ENCODE measurements at regions not wholly inside any gene's neighbourhood (a gene's known extent, or its start where the extent isn't known, plus 50 kb on each side); places are given as distances from the start of the nearest gene placed in this dataset.

DNA sequence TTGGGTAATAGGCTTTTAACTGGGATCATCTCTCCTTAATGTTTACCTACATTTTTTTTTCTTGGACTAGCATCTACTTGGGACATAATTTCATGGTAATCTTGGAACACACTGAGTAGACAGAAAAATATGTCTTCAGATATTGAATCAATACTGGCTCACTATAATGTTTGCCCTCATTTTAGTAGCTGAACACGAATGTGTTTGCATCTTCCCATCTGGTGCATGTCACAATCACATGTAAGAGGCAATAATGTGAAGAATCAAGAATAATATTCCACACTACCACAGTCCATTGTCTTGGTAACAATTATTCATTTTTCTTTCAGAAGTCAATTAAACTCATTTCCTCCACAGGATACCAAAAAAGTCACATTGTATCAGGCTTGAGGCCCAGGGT is 382.7 kb upstream of the CDH10 start:
- POLR2A ChIA-PET (ENCODE audit: low non-redundant PET): no interaction called here
- no peak for DNase-seq (ENCODE audit: low spot score)
- intact Hi-C loops (cut with micrococcal nuclease; ENCODE audit: unreplicated experiment): no loop called here
- no peak overlapping the region for H3K4me3 ChIP-seq (ENCODE audit: low read depth, low read length, poor library complexity, severe bottlenecking)
- no peaks in the 10 kb centered on the region for H3K36me3 ChIP-seq (ENCODE audit: insufficient read depth, low read length, poor library complexity, severe bottlenecking)
- no peaks in the 10 kb centered on the region for H3K9me3 ChIP-seq (ENCODE audit: low read depth, low read length, poor library complexity, severe bottlenecking)
- CTCF ChIA-PET: no interaction called here
- BruUV-seq (replicated peaks): no TSS peak
- H3K27me3 ChIP-seq (replicated peaks; ENCODE audit: insufficient read depth, low read depth, low read length, poor library complexity): no peaks in the 10 kb centered on the region
- TF ChIP-seq, protein P1, sequence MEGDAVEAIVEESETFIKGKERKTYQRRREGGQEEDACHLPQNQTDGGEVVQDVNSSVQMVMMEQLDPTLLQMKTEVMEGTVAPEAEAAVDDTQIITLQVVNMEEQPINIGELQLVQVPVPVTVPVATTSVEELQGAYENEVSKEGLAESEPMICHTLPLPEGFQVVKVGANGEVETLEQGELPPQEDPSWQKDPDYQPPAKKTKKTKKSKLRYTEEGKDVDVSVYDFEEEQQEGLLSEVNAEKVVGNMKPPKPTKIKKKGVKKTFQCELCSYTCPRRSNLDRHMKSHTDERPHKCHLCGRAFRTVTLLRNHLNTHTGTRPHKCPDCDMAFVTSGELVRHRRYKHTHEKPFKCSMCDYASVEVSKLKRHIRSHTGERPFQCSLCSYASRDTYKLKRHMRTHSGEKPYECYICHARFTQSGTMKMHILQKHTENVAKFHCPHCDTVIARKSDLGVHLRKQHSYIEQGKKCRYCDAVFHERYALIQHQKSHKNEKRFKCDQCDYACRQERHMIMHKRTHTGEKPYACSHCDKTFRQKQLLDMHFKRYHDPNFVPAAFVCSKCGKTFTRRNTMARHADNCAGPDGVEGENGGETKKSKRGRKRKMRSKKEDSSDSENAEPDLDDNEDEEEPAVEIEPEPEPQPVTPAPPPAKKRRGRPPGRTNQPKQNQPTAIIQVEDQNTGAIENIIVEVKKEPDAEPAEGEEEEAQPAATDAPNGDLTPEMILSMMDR (conservative IDR thresholded peaks at IDR 0.05; ENCODE audit: low read depth, low read length): no peak
- no peak for TF ChIP-seq EZH2 (IDR thresholded peaks at IDR 0.05; ENCODE audit: borderline replicate concordance, low read depth, low read length, poor library complexity, severe bottlenecking)
- no peak overlapping the region for H3K27ac ChIP-seq (ENCODE audit: low read depth, low read length, poor library complexity, severe bottlenecking)
- no peaks in the 10 kb centered on the region for H3K4me1 ChIP-seq (ENCODE audit: insufficient read depth, low read length, poor library complexity, severe bottlenecking)

DNA sequence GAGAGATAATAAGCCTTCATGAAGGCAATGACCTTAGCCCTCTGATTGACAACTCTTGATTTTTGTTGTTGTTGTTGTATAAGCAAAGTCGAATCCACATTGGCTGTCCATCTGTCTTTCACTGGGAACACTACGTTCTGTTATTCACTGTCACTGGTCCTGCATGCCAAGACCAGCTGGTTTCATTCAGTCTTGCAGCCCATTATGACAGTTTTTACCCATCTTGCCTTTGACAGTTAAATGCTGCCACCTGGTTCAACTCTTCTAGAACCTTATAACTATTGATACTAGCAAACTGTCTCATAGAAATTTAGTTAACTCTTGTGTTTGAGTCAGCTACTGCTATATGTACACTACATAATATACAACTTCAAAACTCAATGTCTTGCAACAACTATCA is 382.3 kb upstream of the CDH10 start:
- no peak for DNase-seq (ENCODE audit: low spot score)
- no peaks in the 10 kb centered on the region for H3K27me3 ChIP-seq (replicated peaks; ENCODE audit: insufficient read depth, low read depth, low read length, poor library complexity)
- TF ChIP-seq, protein P1 (conservative IDR thresholded peaks at IDR 0.05; ENCODE audit: low read depth, low read length): no peak
- TF ChIP-seq EZH2 (IDR thresholded peaks at IDR 0.05; ENCODE audit: borderline replicate concordance, low read depth, low read length, poor library complexity, severe bottlenecking): no peak
- ChIA-PET POLR2A (ENCODE audit: low non-redundant PET) (no interaction called here), CTCF (no interaction called here)
- intact Hi-C loops (cut with micrococcal nuclease; ENCODE audit: unreplicated experiment): no loop called here
- H3K36me3 ChIP-seq (ENCODE audit: insufficient read depth, low read length, poor library complexity, severe bottlenecking): no peaks in the 10 kb centered on the region
- no peaks in the 10 kb centered on the region for H3K4me1 ChIP-seq (ENCODE audit: insufficient read depth, low read length, poor library complexity, severe bottlenecking)
- no peak overlapping the region for H3K27ac ChIP-seq (ENCODE audit: low read depth, low read length, poor library complexity, severe bottlenecking)
- H3K9me3 ChIP-seq (ENCODE audit: low read depth, low read length, poor library complexity, severe bottlenecking): no peaks in the 10 kb centered on the region
- no peak overlapping the region for H3K4me3 ChIP-seq (ENCODE audit: low read depth, low read length, poor library complexity, severe bottlenecking)
- no TSS peak for BruUV-seq (replicated peaks)

DNA sequence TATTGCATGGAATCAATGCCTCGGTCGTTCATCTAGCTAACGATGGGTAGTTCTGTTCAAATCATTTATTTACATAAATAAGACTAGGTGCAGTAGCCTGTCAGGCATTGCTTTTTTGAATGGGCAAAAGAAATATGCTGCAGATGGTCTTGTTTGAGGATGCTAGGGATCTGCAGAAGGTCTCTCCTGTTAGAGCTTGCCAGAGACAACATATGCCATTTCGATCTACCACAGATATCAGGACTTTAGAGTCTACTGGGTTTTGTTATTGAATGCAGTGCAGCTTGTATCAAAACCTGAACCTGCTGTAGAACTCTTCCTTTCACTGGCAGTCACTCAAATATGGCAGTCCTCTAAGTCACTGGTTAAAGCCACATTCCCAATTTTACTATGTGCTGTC is 381.1 kb upstream of the CDH10 start:
- BruUV-seq (replicated peaks): no TSS peak
- DNase-seq (ENCODE audit: low spot score): no peak
- Histone ChIP-seq H3K4me1 (ENCODE audit: insufficient read depth, low read length, poor library complexity, severe bottlenecking) (no peaks in the 10 kb centered on the region), H3K4me3 (ENCODE audit: low read depth, low read length, poor library complexity, severe bottlenecking) (no peak overlapping the region), H3K9me3 (ENCODE audit: low read depth, low read length, poor library complexity, severe bottlenecking) (no peaks in the 10 kb centered on the region), H3K27ac (ENCODE audit: low read depth, low read length, poor library complexity, severe bottlenecking) (no peak overlapping the region), H3K36me3 (ENCODE audit: insufficient read depth, low read length, poor library complexity, severe bottlenecking) (no peaks in the 10 kb centered on the region), H3K27me3 (replicated peaks; ENCODE audit: insufficient read depth, low read depth, low read length, poor library complexity) (no peaks in the 10 kb centered on the region)
- no peak for TF ChIP-seq EZH2 (IDR thresholded peaks at IDR 0.05; ENCODE audit: borderline replicate concordance, low read depth, low read length, poor library complexity, severe bottlenecking)
- TF ChIP-seq, protein P1 (conservative IDR thresholded peaks at IDR 0.05; ENCODE audit: low read depth, low read length): no peak
- POLR2A ChIA-PET (ENCODE audit: low non-redundant PET): no interaction called here
- CTCF ChIA-PET: no interaction called here
- intact Hi-C loops (cut with micrococcal nuclease; ENCODE audit: unreplicated experiment): no loop called here

All from A673 (cell line).